ENCODE measurements at regions not wholly inside any gene's neighbourhood (a gene's known extent, or its start where the extent isn't known, plus 50 kb on each side); places are given as distances from the start of the nearest gene placed in this dataset.

GRCh38 chr16:86430814-86431213 lies 79.5 kb upstream of the FOXF1 start:
- no peak for DNase-seq

DNA sequence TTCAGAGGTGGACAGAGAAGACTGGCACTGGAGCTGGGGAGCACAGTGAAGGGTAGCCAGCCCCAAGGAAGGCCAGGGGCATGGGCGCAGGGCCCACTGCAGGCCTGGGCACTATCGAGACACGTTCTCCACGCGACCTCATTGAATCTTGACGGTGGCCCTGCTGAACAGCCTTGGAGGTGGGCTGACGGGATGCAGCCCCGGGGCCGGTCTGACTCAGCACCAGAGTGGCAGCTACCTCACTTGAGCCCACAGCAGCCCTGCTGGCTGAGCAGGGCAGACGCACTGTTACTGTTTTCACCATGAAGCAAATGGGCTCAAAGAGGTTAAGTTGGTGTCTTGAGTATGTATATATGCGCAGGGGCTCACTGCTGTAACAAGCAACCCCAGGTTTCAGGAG lies 78.8 kb upstream of the FOXF1 start:
- no peak for DNase-seq

- DNase-seq, result no peak
These were observed 78.3 kb upstream of the FOXF1 start for GRCh38 chr16:86432048-86432447.

DNA sequence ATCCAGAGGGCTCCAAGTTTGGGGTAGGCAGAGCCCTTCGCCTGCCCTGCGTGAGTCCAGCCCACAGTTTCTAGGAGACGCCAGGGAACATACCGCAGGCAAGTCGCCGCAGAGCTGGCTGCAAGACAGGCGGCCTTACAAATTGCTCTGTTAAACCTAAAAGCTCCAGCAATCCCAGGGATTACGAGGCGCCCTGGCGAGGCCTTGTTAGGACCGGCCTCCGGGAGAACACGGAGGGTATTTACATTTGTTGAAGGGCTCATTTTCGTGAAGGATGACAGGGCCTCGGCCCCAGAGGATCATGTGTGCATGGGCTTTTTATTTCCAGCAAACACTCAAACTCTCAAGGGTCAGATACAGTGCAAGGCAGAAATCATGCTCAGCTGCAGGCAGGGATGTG lies 77.6 kb upstream of the FOXF1 start:
- DNase-seq, result no peak

DNA sequence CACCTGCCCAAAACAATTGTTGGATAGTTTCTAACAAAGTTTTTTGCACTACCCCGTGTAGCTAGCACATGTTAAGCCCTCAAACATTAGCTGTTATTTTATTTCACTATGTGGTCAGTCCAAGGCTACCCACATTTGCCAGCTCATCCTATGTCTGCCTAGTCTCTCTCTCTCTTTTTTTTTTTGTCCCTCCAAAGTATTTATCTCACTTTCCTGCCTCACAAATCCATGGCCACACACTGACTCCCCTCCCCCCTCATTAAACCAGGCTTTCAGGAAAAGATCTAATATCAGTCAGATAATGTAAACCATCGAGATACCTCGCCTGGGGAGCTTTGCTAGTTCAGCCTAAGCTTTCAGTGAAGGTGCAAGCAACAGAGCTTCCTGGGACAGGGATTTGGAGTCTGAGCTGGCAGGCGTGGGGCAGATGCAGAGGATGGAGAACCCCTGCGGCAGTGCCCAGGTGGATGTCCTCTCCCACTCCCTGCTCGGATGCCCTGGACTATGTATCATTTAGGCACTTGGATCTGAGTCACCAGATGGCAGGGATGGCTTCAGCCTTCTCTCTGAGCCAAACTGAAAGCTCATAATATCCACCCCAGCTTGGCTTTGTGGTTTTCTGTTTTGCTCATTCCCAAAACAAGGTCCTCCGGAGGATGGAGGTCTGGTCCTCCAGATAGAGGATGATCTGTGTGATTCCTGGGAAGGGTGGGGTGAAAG lies 73.7 kb upstream of the FOXF1 start:
- no peak for DNase-seq

- DNase-seq, result no peak
These were observed 73.0 kb upstream of the FOXF1 start for GRCh38 chr16:86437348-86437747.

DNA sequence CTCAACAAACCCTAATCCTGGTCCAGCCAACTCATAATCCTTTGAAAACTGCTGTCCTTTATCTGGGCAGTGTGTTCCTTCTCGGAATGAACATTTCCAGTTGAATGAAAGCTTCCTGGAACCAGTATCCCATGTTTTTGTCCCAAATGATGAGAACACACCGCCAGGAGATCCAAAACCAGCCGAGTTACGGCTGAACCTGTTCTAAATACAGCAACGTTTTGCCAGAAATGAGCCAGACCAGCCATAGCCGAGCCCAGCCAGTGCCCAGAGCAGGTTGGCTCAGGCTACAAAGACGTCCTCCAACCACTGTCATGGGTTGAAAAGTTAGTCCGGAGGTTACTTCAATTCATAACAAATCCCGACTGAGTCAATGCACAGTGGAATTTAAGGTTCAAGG lies 67.6 kb upstream of the FOXF1 start:
- DNase-seq, result no peak

GRCh38 chr16:86443508-86444147 lies 66.7 kb upstream of the FOXF1 start:
- DNase-seq, result no peak

- no peak for DNase-seq
These were observed 66.1 kb upstream of the FOXF1 start for GRCh38 chr16:86444261-86444660.

GRCh38 chr16:86444661-86445060 lies 65.7 kb upstream of the FOXF1 start:
- no peak for DNase-seq

DNA sequence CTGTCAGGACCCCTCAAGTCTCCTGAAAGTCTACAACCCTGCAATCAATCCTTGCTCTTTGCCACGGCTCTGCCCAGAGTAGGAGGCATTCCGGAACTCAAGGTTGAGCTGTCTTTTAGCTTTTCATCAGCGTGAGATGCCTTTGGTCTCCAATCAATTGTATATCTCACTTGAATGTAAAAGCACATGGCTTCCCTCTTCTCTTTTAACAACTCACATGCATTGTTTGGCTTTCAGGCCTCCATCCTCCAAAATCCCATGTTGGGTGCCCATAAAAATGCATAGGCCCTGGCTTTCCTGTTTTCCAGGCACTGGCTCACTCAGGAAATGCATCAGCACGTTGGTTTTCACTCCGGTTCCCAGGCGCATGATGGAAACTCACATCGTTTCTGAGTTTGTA lies 64.0 kb upstream of the FOXF1 start:
- DNase-seq, result no peak

- DNase-seq, result no peak
These were observed 63.1 kb upstream of the FOXF1 start for GRCh38 chr16:86447228-86447627.

DNA sequence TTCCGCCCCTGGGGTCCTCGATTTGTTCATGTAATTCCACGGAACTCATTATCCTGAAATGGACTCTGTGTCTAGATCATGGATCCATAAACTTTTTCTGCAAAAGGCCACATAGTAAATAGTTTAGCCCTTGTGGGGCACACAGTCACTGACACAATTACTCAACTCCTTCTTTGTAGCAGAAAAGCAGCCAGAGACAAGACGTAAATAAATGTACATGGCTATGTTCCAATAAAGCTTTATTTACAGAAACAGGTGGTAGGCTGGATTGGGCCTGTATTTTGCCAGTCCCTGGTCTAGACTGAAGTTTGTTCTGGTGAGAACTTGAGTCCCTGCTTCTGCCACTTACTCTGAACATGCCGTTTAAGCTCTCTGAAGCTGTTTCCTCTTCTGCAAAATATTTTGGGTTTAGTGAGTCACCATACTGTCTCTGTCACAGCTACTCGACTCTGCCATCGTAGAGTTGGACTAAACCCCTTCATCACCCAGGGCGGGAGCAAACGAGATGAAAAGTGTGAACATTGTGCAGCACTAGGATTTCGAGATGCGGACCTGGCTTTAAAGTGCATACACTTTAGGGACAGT lies 61.9 kb upstream of the FOXF1 start:
- no peak for DNase-seq

GRCh38 chr16:86449446-86450095 lies 60.8 kb upstream of the FOXF1 start:
- DNase-seq, result no peak

GRCh38 chr16:86450691-86451090 lies 59.6 kb upstream of the FOXF1 start:
- no peak for DNase-seq

GRCh38 chr16:86452451-86452850 lies 57.9 kb upstream of the FOXF1 start:
- DNase-seq, result no peak

DNA sequence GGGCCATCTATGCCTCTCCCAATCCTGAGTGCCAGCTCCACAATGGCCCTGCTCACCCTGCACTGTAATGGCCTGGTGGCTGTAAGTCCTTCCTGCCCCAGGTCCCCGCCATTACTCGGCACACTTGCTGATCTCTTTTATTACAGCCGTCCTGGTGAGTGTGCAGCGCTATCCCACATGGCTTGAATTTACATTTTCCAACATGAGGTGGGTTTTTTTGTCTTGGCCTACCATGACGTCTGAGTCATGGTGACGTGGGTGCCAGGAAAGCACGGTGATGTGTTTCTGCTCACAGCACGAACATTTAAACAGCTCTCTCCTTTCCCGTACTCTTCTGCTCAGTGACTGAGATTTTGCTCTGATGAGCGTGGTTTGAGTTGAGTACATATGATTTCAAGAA lies 55.2 kb upstream of the FOXF1 start:
- no peak for DNase-seq

DNA sequence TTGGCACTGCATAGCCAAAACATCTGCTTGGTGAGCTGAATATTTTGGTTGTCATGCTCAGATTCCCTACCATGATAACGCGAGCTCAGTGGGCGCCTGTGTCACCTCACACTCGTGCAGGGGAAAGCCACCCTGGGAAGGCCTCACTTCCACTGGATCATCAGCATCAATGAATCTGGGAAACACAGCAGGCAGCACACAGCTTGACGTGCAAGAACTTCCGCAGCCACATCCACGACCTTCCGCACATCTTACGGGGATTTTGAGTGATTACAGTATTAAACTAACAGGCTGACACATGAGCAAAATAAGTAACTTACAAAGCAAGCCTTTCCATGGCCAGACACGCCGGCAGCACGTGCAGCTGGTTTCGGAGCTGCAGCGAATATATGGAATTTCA lies 54.7 kb upstream of the FOXF1 start:
- no peak for DNase-seq

DNA sequence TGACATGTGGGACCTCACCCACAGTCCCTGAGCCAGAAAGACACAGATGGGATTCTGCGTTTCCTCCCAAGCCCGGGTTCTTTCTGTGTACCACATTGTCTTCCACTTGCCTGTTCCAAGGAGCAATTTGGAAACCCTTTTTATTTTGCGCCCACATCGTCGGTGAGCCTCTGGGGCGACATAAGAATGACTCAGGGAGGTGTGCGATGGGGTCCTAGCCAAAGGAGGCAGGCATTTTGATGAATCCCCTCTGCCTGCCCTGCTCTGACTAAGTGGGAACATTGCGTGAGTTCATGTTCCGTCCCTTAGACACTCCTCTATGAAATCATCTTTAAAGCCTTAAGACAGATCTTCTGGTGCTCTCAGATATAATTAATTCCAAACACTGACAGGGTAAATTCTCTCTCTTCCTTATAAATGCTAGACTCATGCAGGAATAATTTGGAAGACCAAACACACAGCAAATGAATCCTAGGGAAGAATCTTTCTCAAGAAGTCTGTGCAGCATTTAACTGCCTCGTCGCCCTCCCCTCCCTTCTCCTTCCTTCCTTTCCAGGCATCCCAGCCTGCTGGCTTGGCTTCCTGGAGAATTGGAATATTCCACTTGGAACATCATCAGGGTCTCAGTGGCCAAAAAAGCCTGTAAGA lies 52.7 kb upstream of the FOXF1 start:
- no peak for DNase-seq

DNA sequence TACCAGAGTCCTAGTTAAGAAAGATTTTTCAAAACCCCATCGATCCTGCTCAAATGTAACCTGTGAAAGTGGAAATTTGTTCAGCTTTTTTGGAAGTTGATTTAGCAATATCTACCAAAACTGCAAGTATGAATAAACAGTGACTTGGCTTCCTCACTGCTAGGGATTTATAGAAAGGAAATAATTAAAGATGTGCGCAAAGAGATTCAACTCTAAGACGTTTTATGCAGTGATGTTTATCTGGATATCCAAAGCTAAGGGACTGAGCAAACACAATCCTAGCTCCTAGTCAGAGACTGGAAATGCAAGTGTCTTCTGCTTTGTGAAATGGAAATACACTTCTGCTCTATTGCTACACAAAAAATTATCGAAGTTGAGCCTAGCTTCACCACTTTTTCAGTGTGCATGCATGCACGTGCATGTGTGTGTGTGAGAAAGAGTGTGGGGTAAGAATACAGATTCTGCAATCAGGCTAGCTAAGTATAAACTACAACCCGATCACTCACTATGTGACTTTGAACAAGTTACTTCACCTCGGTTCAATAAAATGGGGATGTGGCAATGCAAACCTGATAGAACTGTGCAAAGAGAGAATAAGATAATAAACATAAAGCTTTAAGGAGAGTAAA lies 52.1 kb upstream of the FOXF1 start:
- DNase-seq, result no peak

GRCh38 chr16:86459266-86459665 lies 51.1 kb upstream of the FOXF1 start:
- DNase-seq, result no peak

Data from NCI-H2029 treated with DMSO at 0.1 percent for 48 hours (cell line).